HCT116 (cell line): ENCODE measurements at regions not wholly inside any gene's neighbourhood (a gene's known extent, or its start where the extent isn't known, plus 50 kb on each side); places are given as distances from the start of the nearest gene placed in this dataset.

Source experiments
- ATAC-seq: fragments of 200-7000 bp; cut with Tn5 transposase; 2 replicates; pipeline ENCODE4 v1.9.1; 2020; ENCODE audit warnings: mild to moderate bottlenecking, moderate library complexity
- BruUV-seq: library from RNA; stranded (reverse); fragments of 400-500 nt; replicated peaks from 2 replicates; lab custom pipeline; 2021; lab: Mats Ljungman, UMichigan
- CTCF ChIA-PET: fragments of 300-600 bp; sonication (Branson Sonifier 250); formaldehyde crosslinking; loops from one replicate; lab custom pipeline; 2021; ENCODE audit warnings: antibody characterized with exemption; lab: Charles Lee
- POLR2A ChIA-PET: fragments of 300-600, 350-600 bp; sonication (Branson Sonifier 250); formaldehyde crosslinking; loops from one replicate; lab custom pipeline; 2021; ENCODE audit warnings: antibody characterized with exemption; lab: Charles Lee
- RAD21 ChIA-PET, 2 experiments: fragments of 300-600 bp; sonication (Branson Sonifier 250); formaldehyde crosslinking; loops; one replicate each; lab custom pipeline; 2023; ENCODE audit warnings: low total read pairs in 2 of 2; ENCODE audit not compliant: uncharacterized antibody in 2 of 2, unreplicated experiment in 2 of 2, low non-redundant PET in 1 of 2; lab: Charles Lee
- DNase-seq: peaks from one replicate; pipeline ENCODE4 v3.0.0-alpha.2; 2010; ENCODE audit warnings: low read depth, low spot score
- H2AFZ ChIP-seq: fragments of 200-600 bp; shearing (Covaris generic), sonication (generic); 2 replicates; pipeline ENCODE4 v1.6.1; 2017; ENCODE audit warnings: low read depth, mixed run types, mixed read lengths, antibody characterized with exemption, low read length; ENCODE audit not compliant: poor library complexity, severe bottlenecking
- H3K27ac ChIP-seq: 2 replicates; pipeline ENCODE4 v1.5.1; 2012; ENCODE audit warnings: low read depth, low read length
- H3K27me3 ChIP-seq: fragments of 200-600 bp; sonication (generic); 2 replicates; pipeline ENCODE4 v1.6.1; 2016; ENCODE audit warnings: mixed run types, low read length, mixed read lengths; ENCODE audit not compliant: insufficient read depth
- H3K36me3 ChIP-seq, 2 experiments: fragments of 200-500 bp in 1 of 2; fragments of 200-600 bp in 1 of 2; sonication (Bioruptor generic) in 1 of 2; sonication (generic) in 1 of 2; 2 replicates each; pipeline versions ENCODE4 v1.5.1 to v1.6.1; 2014 to 2016; ENCODE audit warnings: low read length in 2 of 2, inconsistent platforms in 1 of 2, mixed read lengths in 1 of 2, mixed run types in 1 of 2; ENCODE audit not compliant: insufficient read depth in 2 of 2, control insufficient read depth in 1 of 2
- H3K4me1 ChIP-seq, 2 experiments: fragments of 200-600 bp in 1 of 2; sonication (generic) in 1 of 2; 2 replicates each; pipeline versions ENCODE4 v1.5.1 to v1.6.1; 2012 to 2017; ENCODE audit warnings: low read length in 2 of 2, inconsistent platforms in 1 of 2, mild to moderate bottlenecking in 1 of 2, mixed read lengths in 1 of 2, mixed run types in 1 of 2, moderate library complexity in 1 of 2; ENCODE audit not compliant: insufficient read depth in 2 of 2, control insufficient read depth in 1 of 2
- H3K4me2 ChIP-seq: fragments of 200-600 bp; sonication (generic); 2 replicates; pipeline ENCODE4 v1.6.1; 2017; ENCODE audit warnings: mixed run types, low read length, mixed read lengths
- H3K4me3 ChIP-seq, 2 experiments: fragments of 200-600 bp in 1 of 2; sonication (generic) in 1 of 2; replicated peaks in 1 of 2; 2 replicates each; pipeline ENCODE4 v1.5.1; 2011 to 2016; ENCODE audit warnings: low read length in 2 of 2, control low read depth in 1 of 2, low read depth in 1 of 2, mild to moderate bottlenecking in 1 of 2, mixed read lengths in 1 of 2, mixed run types in 1 of 2
- H3K79me2 ChIP-seq: fragments of 200-600 bp; sonication (generic); 2 replicates; pipeline ENCODE4 v1.6.1; 2017; ENCODE audit warnings: mild to moderate bottlenecking, mixed run types, low read length, moderate library complexity, mixed read lengths; ENCODE audit not compliant: insufficient read depth
- H3K9ac ChIP-seq: fragments of 200-600 bp; sonication (generic); 2 replicates; pipeline ENCODE4 v1.6.1; 2016; ENCODE audit warnings: low read length, mixed read lengths
- H3K9me2 ChIP-seq: fragments of 200-600 bp; sonication (generic), shearing (Covaris generic); 2 replicates; pipeline ENCODE4 v1.6.1; 2017; ENCODE audit warnings: mixed run types, mild to moderate bottlenecking, moderate library complexity; ENCODE audit not compliant: insufficient read depth
- H3K9me3 ChIP-seq, 2 experiments: fragments of 200-500 bp in 1 of 2; fragments of 200-600 bp in 1 of 2; sonication (Bioruptor generic) in 1 of 2; sonication (generic) in 1 of 2; 2 replicates each; pipeline ENCODE4 v1.6.1; 2014 to 2017; ENCODE audit warnings: low read length in 2 of 2, mixed read lengths in 2 of 2, inconsistent platforms in 1 of 2, low read depth in 1 of 2, mild to moderate bottlenecking in 1 of 2, mixed run types in 1 of 2, moderate library complexity in 1 of 2; ENCODE audit not compliant: control insufficient read depth in 1 of 2, insufficient read depth in 1 of 2
- H4K20me1 ChIP-seq: fragments of 200-600 bp; sonication (generic), shearing (Covaris generic); 2 replicates; pipeline ENCODE4 v1.6.1; 2017; ENCODE audit warnings: mixed run types, mild to moderate bottlenecking, moderate library complexity; ENCODE audit not compliant: insufficient read depth
- CEBPB ChIP-seq: IDR thresholded peaks from 2 replicates; pipeline ENCODE4 v1.6.1; 2012; ENCODE audit warnings: low read depth
- ELF1 ChIP-seq: IDR thresholded peaks from 2 replicates; pipeline ENCODE4 v1.6.1; 2012; ENCODE audit warnings: low read depth, borderline replicate concordance
- EZH2 ChIP-seq: fragments of 200-600 bp; sonication (generic); IDR thresholded peaks from 2 replicates; pipeline ENCODE4 v1.6.1; 2017; ENCODE audit warnings: antibody characterized with exemption, mixed run types
- JUND ChIP-seq: IDR thresholded peaks from 2 replicates; pipeline ENCODE4 v1.6.1; 2012
- POLR2AphosphoS5 ChIP-seq: IDR thresholded peaks from 2 replicates; pipeline ENCODE4 v1.6.1; 2011; ENCODE audit warnings: mild to moderate bottlenecking, low read depth, low read length, moderate library complexity
- RAD21 ChIP-seq: IDR thresholded peaks from 2 replicates; pipeline ENCODE4 v1.6.1; 2012; ENCODE audit warnings: low read depth, mild to moderate bottlenecking
- REST ChIP-seq: IDR thresholded peaks from 2 replicates; pipeline ENCODE4 v1.6.1; 2012; ENCODE audit warnings: low read depth
- SIN3A ChIP-seq: IDR thresholded peaks from 2 replicates; pipeline ENCODE4 v1.6.1; 2012; ENCODE audit warnings: low read depth
- SP1 ChIP-seq: IDR thresholded peaks from 2 replicates; pipeline ENCODE4 v1.6.1; 2012; ENCODE audit warnings: low read depth
- TCF7L2 ChIP-seq: IDR thresholded peaks from 2 replicates; pipeline ENCODE4 v1.7.0; 2011; ENCODE audit warnings: borderline replicate concordance, inconsistent platforms; ENCODE audit not compliant: insufficient read depth, insufficient read length; ENCODE audit errors: extremely low read depth
- YY1 ChIP-seq: IDR thresholded peaks from 2 replicates; pipeline ENCODE4 v1.6.1; 2011; ENCODE audit warnings: low read length, low read depth, moderate library complexity, mild to moderate bottlenecking; ENCODE audit not compliant: insufficient replicate concordance; ENCODE audit errors: extremely low read depth
- ZNF274 ChIP-seq: fragments of 200-500 bp; sonication (Bioruptor generic); IDR thresholded peaks from 2 replicates; pipeline ENCODE4 v1.6.1; 2014; ENCODE audit warnings: mild to moderate bottlenecking, low read depth, low read length, inconsistent platforms
- intact Hi-C: fragments of 100-400 bp; cut with micrococcal nuclease; formaldehyde crosslinking; loops from 2 replicates; pipeline ENCODE4 v1.10.0; 2022

- no peak for TF ChIP-seq ZNF274
- no peak for TF ChIP-seq SIN3A
- TF ChIP-seq SP1: no peak
- no peak for TF ChIP-seq TCF7L2
- no peak for TF ChIP-seq YY1
These were observed 77.6 kb downstream of the POLR2M start (continued) for GRCh38 chr15:57784081-57784511.

- RAD21 ChIA-PET: no interaction called here
- Histone ChIP-seq H4K20me1 (no peaks in the 10 kb centered on the region), H3K4me3 (no peak overlapping the region)
- CTCF ChIA-PET: no interaction called here
- no peak for TF ChIP-seq YY1
- no peak for TF ChIP-seq ELF1
- no peak for TF ChIP-seq TCF7L2
- TF ChIP-seq EZH2: no peak
- no peak for TF ChIP-seq CEBPB
- no peak for TF ChIP-seq RAD21
- TF ChIP-seq POLR2AphosphoS5: no peak
- no peak for TF ChIP-seq SP1
- TF ChIP-seq JUND: no peak
- no peak for TF ChIP-seq REST
- no peak for TF ChIP-seq ZNF274
- TF ChIP-seq, all 23 proteins: peak for 0
- POLR2A ChIA-PET: no interaction called here
- H3K4me2 ChIP-seq: no peak overlapping the region
- no peaks in the 10 kb centered on the region for H3K4me1 ChIP-seq
- no peak for DNase-seq
- intact Hi-C loops: no loop called here
- ATAC-seq: no peak
- no peaks in the 10 kb centered on the region for H3K36me3 ChIP-seq
- H3K27me3 ChIP-seq: no peaks in the 10 kb centered on the region; the same call in 1 of the 2 replicates
- H3K9me3 ChIP-seq: no peaks in the 10 kb centered on the region
- no peak overlapping the region for H2AFZ ChIP-seq
- no peaks in the 10 kb centered on the region for H3K79me2 ChIP-seq
- no peaks in the 10 kb centered on the region for H3K9me2 ChIP-seq
- no peak overlapping the region for H3K9ac ChIP-seq
- no peak overlapping the region for H3K27ac ChIP-seq
- no TSS peak for BruUV-seq
These were observed 78.5 kb downstream of the POLR2M start for GRCh38 chr15:57785039-57785438.
